CD4-positive, alpha-beta T cell treated with Interleukin-6 at 100 ng/mL for 8 hours (primary cell): ENCODE measurements at regions not wholly inside any gene's neighbourhood (a gene's known extent, or its start where the extent isn't known, plus 50 kb on each side); places are given as distances from the start of the nearest gene placed in this dataset.
A peak's percentile ranks its signal among the peaks of the same experiment; 100 is the strongest.

Source experiments
- DNase-seq: peaks from one replicate; pipeline ENCODE4 v3.0.0-alpha.2; 2020; ENCODE audit warnings: mixed read lengths, low spot score

DNA sequence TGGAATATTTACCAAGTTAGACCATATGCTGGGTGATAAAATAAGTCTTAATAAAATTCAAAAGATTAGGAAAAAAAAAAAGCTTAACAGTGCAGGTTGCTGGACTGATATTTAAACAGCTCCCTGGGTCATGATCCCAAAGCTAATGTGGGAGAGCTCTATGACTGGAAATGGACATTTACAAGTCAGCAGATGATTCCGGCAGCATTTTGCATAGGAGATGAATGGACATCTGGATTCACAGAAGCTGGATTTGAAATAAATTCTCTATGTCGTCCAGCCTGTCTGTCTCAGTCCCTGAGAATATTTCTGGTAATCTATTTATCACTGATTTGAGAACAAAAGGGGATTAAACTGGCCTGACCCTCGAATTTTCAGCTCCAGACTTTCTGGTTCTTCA, 52.3 kb upstream of the KLHL25 start:
- DNase-seq = no peak

DNA sequence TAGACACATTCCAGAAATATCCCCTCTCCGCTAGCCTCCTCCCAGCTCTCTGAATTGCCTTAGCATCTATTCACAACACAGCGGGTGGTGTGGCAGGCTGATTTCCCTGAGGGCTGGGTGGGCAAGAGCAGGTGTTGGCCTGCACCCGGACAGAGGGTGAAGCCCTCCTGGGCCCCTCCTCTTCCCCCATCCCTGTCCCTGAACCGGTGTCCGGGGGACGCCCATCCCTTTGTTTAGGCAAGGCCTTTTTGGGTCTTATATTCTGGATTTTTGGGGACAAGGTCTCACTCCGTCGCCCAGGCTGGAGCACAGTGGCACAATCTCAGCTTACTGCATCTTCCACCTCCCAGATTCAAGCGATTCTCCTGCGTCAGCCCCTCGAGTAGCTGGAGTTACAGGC, 55.2 kb upstream of the KLHL25 start:
- no peak for DNase-seq

DNA sequence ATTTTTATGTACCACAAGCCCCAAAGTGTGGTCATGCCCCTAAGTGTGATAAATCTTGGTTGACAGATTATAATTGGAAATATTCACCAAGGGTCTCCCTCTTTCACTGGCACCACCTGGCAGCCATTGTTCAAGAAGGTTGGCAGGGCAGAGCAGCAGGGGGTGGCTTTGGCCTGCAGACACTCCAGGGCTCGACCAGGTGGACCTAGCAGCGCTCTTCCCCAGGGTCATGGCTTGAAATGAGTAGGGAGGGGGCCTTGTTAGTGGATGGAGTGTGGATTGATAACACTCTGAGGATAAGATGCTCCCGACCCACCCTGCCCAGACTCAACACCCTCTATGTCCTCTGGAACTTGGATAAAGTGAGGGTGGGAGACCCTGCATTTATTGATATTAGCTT, 58.2 kb upstream of the KLHL25 start:
- no peak for DNase-seq

GRCh38 chr15:85854345-85855097, 59.8 kb upstream of the KLHL25 start:
- DNase-seq = peak; percentile 63

DNA sequence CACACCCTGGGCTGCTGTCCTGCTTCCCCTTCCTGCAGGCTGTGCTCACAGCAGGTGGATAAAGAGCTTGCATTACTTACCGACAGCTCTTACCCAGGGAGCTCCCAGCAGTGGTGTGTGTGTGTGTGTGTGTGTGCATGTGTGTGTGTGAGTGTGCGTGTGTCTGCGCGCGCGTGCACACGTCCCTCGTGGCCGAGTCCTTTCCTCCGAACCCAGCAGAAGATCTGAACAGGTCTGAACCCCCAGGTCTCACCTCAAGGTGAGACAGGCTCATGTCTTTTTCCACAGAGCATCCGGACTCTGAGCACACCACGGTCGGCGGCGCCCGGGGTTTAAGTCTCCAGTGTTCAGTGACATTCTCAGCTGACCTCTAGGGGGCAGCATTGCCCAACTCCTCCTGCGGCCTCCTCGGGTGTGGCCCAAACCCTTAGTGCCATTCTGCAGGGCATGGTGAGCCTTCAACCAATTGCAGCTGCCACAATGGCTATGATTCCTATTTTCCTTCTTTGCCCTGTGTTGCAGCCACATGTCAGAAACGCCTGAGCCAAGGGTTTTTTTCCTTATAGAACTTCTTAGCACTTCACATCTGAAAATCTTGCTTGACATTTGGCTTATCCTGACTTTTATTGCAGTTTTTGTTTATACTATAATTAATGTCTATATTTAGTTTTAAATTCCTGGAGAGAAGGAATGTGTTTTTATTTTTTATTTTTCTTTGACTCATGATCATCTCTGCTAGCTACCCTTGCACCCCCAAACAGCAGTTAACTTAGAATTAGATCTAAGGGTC, 64.1 kb upstream of the KLHL25 start:
- DNase-seq = peak; percentile 73

DNA sequence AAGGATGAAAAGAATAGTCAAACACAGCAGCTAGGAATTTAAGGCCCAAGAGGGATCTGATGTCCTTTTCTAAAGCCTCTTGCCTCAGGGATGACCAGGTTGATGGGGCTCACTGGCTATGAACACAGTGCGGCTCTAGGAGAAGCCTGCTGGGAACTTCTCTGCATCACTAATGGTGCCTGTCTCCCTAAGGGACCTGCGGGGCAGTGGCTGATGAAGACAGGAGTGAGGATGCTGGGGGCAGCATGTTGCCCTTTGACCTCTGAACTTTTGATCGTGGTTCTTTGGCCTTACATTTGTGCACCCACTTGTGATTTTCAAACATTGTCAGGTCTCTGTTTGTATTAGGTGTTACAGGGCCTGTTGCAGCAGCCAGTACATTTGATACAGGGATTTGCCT, 64.9 kb upstream of the KLHL25 start:
- no peak for DNase-seq

GRCh38 chr15:85860394-85861161, 65.9 kb upstream of the KLHL25 start:
- no peak for DNase-seq

GRCh38 chr15:85865070-85865684, 70.5 kb upstream of the KLHL25 start:
- no peak for DNase-seq

GRCh38 chr15:85867250-85867649, 72.5 kb upstream of the KLHL25 start:
- DNase-seq = no peak

DNA sequence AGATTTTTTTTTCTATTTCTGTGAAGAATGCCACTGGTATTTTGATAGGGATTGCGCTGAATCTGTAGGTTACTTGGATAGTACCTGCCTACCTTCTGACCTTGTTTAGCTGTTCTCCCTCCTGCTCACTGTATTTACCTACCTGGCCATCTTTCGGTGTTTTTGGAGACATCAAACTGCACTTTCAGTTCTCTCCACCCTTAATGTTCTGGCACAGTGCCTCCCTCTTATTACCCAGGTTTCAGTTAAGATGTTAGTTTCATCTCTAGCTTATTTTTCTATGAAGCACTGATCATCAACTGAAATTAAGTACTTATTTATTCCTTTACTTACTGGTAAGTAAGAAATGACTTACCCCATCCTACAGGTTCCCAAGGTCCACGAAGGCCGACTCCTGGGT, 74.4 kb upstream of the KLHL25 start:
- DNase-seq = no peak

DNA sequence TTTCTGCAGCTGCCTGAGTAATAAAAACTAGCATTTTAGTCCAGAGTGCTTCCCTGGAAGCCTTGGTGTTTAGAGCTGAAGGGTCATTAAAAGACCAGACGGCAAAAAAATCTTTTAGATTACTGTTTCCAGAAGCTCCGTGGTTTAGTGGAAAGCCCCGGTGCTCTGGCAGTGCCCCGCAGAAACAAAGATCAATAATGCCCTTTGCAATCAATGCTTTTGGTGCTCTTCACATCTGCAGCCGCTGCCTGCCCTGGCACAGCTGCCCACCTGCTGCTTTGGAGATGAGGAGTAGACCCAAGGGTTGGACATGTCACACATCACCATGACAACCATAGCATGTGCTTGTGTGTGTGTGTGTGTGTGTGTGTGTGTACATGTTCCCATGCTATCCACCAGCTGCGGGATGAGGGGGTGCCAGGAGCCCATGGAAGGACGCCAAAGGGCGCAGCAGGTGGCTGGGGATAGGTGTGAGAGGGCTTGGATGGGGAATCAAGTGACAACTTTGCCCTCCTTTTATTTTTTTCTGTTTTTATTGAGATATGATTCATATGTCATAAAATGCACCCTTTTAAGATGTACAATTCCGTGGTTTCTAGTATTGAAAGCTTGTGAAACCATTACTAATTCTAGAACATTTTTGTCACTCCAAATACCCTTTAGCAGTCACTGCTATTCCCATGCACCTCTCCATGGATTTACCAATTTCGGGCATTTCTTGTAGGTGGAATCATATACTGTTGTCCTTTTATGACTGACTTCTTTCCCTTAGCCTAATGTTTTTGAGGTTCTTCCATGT, 75.7 kb upstream of the KLHL25 start:
- no peak for DNase-seq

DNA sequence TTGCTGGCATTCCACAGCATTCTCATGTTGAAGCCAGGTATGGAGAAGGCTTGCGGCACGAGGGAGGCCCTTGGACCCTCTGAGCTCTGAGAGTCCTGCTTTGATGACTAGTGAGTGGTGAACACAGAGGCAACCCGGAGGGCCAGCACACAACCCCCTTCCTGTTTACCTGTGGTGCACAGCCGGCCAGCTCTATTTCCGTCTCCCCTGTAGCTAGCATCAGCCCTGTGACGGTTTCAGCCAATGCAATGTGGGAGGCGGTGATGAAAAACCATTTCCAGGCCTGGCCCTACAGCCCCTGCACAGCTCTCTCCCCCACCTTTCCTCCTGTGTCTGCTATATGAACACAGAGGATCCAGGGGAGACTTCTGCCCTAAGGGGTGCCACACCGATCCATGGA, 76.8 kb upstream of the KLHL25 start:
- DNase-seq = no peak

GRCh38 chr15:85872125-85872524, 77.4 kb upstream of the KLHL25 start:
- no peak for DNase-seq

DNA sequence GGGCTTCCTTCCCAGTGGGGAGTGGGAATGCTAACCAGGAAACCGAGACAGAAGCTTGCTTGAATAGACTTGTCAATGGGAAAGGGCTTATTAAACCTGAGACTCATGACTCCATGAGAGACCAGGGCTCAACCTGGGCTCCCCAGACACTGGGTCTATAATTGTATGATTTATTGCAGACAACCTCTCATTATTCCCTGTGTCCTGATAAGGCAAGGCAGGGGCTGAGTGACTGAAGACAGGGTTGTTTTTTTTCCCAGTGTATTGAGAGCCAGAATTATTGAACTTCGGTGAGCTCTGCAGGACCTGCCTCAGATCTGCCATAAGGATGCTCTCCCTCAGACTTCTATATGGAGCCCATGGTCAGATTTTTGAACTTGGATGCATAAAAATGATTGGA, 79.5 kb upstream of the KLHL25 start:
- no peak for DNase-seq

- no peak for DNase-seq
These were observed 81.0 kb upstream of the KLHL25 start for GRCh38 chr15:85875756-85876155.

- DNase-seq = no peak
These were observed 84.1 kb upstream of the KLHL25 start for GRCh38 chr15:85878828-85879225.

DNA sequence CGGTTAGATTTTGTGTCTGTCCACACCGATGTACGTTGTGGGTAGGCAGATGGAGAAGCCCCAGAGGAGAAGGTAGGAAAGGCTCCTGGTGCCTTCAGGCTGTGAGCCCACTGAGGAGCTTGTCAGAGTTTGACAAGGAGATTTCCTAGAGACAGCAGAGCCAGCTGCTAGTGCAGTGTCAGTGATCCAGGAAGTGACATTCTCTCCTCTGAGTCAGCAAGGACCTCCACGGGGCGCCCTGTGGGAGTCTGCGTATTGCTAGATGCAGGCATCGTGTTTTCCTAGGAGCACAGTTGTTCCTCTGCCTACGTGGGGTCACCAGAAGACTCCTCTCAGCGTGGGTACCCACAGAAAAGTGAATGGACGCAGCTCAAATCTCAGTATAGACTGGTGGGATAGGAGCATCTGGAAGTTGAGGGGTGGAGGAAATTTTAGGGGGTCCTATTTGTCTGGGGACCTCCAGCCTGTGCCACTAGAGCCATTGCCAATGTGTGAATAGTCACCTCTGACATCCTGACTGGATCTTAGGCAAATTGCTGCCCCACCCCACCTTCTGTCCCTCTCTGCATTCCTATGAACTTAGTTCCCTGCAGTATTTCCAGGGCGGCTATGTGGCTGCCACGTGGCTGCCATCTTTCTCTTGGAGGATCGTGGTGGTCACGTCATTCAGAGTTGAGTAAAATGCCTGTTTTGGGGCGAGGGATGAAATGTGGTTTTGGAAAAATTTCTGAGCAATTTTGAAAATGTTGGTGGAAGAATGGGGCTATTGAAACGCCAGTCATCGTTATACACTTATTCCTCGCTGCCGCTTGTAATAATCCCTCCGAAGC, 84.8 kb upstream of the KLHL25 start:
- DNase-seq = no peak

DNA sequence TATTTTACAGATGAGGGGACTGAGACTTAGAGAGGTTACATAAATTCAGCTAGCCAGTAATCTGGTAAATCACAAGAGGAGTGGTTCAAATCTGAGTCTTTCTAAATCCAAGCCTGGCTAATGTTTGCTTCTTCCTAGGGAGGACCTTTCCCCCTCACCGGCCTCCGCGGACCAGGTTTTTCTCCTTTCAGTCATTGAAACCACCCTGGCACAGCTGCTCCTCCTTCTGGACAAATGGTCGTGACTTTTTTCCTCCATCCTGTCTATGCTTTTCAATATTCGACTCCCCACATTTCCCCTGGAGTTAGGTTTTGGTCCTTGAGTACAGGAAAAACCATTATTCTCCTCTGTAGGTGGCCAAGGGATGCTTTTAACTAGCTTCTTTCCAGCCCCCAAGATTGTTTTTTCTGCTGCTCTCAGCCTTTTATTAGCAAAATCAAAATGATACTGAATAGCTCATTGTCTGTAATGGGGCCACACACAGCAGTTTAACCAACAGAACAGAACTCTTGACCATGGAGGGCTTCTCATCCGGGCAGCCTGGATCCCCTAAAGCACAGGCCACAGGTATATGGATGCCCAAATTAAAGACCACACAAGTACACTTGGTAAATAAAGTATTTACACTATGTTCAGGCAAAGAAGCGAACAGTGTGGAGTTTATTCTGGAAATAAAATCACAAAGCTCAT, 85.9 kb upstream of the KLHL25 start:
- no peak for DNase-seq

GRCh38 chr15:85886309-85886811, 91.6 kb upstream of the KLHL25 start:
- DNase-seq = no peak
